ENCODE measurements at regions not wholly inside any gene's neighbourhood (a gene's known extent, or its start where the extent isn't known, plus 50 kb on each side); places are given as distances from the start of the nearest gene placed in this dataset.

GRCh38 chr5:56610093-56610698 lies 205.2 kb upstream of the MAP3K1 start (continued):
- TF ChIP-seq ETV5 (CRISPR knock-in tag; IDR thresholded peaks at IDR 0.05; ENCODE audit: low read depth) (no peak), STAG1 (CRISPR knock-in tag; IDR thresholded peaks at IDR 0.05; ENCODE audit: borderline replicate concordance) (no peak), BRD4 (IDR thresholded peaks at IDR 0.05) (no peak)

GRCh38 chr5:56608217-56608925 lies 207.0 kb upstream of the MAP3K1 start:
- H3K27ac ChIP-seq (ENCODE audit: extremely low read depth, low read depth, low read length): no peak overlapping the region
- FAIRE-seq (no peak), DNase-seq (ENCODE audit: extremely low read depth in 1 of 4, low spot score in 3 of 4) (no peak), ATAC-seq (no peak)
- 0 out of 2 replicates have a peak, but pooled peaks cover 3% of the 10 kb centered on the region for H4K20me1 ChIP-seq (replicated peaks; ENCODE audit: control insufficient read depth, insufficient read depth, low read length)
- no peak overlapping the region for H2AFZ ChIP-seq (ENCODE audit: low read depth, low read length)
- no peak overlapping the region for H3K4me3 ChIP-seq
- in situ Hi-C loops (cut with MboI) (no loop called here), intact Hi-C loops (cut with micrococcal nuclease) (no loop called here)
- H3K27me3 ChIP-seq (ENCODE audit: control insufficient read depth in 2 of 2, insufficient read depth in 2 of 2, low read length in 2 of 2): peaks cover 13 to 16% of the 10 kb centered on the region in 2 experiments; a peak in 2 of 5 replicates
- no peaks in the 10 kb centered on the region for H3K9me3 ChIP-seq (replicated peaks; ENCODE audit: control insufficient read depth, insufficient read depth, low read depth, low read length)
- WGBS (ENCODE audit: insufficient coverage, low coverage, missing lambda C conversion rate): 9% methylated on average over 6 of the region's 6 CpGs
- no TSS peak for BruUV-seq (replicated peaks)
- no peaks in the 10 kb centered on the region for H3K36me3 ChIP-seq (ENCODE audit: control insufficient read depth, insufficient read depth, low read length)
- CTCF ChIA-PET (ENCODE audit: low intra/inter-chr PET ratio): no interaction called here
- POLR2A ChIA-PET: interaction anchor here (0.5 to 0.9 kb wide), 2 partner anchors 31 to 34 kb away, joined by 3 to 4 read pairs; no protein-coding TSS in a partner anchor
- no peak for TF ChIP-seq HMG20A (CRISPR knock-in tag; conservative IDR thresholded peaks at IDR 0.05)
- no peak for TF ChIP-seq NRF1 (conservative IDR thresholded peaks at IDR 0.05 in 1 of 2, IDR thresholded peaks at IDR 0.05 in 1 of 2)
- TF ChIP-seq TFAP4 (CRISPR knock-in tag; IDR thresholded peaks at IDR 0.05; ENCODE audit: borderline replicate concordance): peak; percentile 36; the same call in 1 of the 2 replicates
- no peak for TF ChIP-seq ZNF134 (CRISPR knock-in tag; conservative IDR thresholded peaks at IDR 0.05)
- no peak for TF ChIP-seq NR3C1 (CRISPR knock-in tag; IDR thresholded peaks at IDR 0.05)
- peak; percentile 69 for TF ChIP-seq MAFG (tag; conservative IDR thresholded peaks at IDR 0.05)
- TF ChIP-seq ZNF197 (CRISPR knock-in tag; IDR thresholded peaks at IDR 0.05; ENCODE audit: low read depth): no peak
- 0 out of 2 replicates have a peak, but pooled peaks have one; percentile 13 for TF ChIP-seq MAFF (IDR thresholded peaks at IDR 0.05; ENCODE audit: low read length)
- peak; percentile 41 for TF ChIP-seq NFE2 (IDR thresholded peaks at IDR 0.05; ENCODE audit: low read depth)
- H3K79me2 ChIP-seq (ENCODE audit: control insufficient read depth, insufficient read depth, low read length): no peaks in the 10 kb centered on the region
- H3K9ac ChIP-seq (ENCODE audit: insufficient read depth in 1 of 2, low read depth in 2 of 2, low read length in 2 of 2): no peak overlapping the region
- H3K4me2 ChIP-seq (ENCODE audit: insufficient read depth, low read length): no peak overlapping the region
- no peaks in the 10 kb centered on the region for H3K9me1 ChIP-seq (ENCODE audit: control insufficient read depth, insufficient read depth, low read length)
- no peaks in the 10 kb centered on the region; a peak in 1 of 5 replicates for H3K4me1 ChIP-seq (replicated peaks in 1 of 2; ENCODE audit: control insufficient read depth in 2 of 2, insufficient read depth in 2 of 2, low read length in 2 of 2)

Data from K562 (cell line).